ENCODE measurements at regions not wholly inside any gene's neighbourhood (a gene's known extent, or its start where the extent isn't known, plus 50 kb on each side); places are given as distances from the start of the nearest gene placed in this dataset.

DNA sequence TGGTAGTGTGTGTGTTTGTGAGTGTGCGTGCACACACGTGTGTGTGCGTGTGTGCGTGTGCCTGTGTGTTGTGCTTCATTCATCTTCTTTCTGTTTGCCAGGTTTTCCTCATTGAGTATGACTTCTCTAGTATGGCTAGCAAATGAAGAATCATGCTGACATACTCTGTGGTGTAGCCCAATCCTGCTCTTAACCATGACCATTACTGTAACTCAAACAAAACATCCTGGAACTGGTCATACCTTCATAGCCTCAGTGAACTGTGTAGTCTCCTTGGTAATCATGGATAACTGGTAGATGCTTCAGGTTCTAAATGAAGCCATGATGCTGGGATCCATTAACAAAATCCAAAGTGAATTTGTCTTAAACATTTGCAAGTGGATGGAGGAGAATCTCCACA lies 1117.7 kb downstream of the BCL11B start:
- H3K27ac ChIP-seq: no peak overlapping the region
- TF ChIP-seq, protein P1, sequence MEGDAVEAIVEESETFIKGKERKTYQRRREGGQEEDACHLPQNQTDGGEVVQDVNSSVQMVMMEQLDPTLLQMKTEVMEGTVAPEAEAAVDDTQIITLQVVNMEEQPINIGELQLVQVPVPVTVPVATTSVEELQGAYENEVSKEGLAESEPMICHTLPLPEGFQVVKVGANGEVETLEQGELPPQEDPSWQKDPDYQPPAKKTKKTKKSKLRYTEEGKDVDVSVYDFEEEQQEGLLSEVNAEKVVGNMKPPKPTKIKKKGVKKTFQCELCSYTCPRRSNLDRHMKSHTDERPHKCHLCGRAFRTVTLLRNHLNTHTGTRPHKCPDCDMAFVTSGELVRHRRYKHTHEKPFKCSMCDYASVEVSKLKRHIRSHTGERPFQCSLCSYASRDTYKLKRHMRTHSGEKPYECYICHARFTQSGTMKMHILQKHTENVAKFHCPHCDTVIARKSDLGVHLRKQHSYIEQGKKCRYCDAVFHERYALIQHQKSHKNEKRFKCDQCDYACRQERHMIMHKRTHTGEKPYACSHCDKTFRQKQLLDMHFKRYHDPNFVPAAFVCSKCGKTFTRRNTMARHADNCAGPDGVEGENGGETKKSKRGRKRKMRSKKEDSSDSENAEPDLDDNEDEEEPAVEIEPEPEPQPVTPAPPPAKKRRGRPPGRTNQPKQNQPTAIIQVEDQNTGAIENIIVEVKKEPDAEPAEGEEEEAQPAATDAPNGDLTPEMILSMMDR (conservative IDR thresholded peaks at IDR 0.05): no peak

DNA sequence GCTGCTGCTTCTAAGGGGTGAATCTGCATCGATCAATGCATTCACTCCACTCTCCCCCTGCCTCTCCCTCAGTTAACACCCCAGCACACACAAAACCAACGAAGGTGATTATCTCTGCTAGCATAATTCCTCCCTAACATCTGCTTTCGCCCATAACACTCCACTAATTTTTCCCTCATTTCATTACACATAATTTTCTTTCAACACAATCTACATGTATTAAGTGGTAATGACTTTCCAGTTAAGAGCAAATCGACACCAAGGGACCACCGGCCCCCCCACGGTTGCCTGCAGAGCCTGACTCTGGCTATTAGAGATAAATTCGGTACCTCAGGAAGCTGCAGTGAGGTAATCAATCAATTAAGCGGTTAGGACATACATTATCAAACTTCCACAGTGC lies 1115.6 kb downstream of the BCL11B start:
- H3K27ac ChIP-seq: no peak overlapping the region

DNA sequence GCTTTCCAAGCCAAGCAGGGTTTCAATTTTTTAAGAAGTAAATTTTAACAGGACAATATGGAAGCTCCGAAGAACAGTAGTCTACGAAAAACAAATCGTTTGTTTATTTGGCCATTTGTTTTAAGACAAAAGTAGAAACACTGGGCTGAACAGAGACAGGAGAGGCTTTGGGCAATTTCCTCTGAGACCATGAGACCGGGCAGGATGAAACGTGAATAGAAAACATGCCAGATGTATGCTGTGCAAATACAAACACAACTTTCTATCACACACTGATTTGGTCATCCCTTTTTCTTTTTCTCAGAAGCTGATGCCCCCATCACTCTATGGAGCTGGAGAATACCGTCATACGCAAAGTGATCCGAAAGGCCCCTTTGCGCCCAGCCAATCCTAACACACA lies 1111.1 kb downstream of the BCL11B start:
- TF ChIP-seq, protein P1 (conservative IDR thresholded peaks at IDR 0.05): no peak
- no peak overlapping the region for H3K27ac ChIP-seq

More for the DNA sequence above, 1115.6 kb downstream of the BCL11B start:
- TF ChIP-seq, protein P1 (conservative IDR thresholded peaks at IDR 0.05): no peak

DNA sequence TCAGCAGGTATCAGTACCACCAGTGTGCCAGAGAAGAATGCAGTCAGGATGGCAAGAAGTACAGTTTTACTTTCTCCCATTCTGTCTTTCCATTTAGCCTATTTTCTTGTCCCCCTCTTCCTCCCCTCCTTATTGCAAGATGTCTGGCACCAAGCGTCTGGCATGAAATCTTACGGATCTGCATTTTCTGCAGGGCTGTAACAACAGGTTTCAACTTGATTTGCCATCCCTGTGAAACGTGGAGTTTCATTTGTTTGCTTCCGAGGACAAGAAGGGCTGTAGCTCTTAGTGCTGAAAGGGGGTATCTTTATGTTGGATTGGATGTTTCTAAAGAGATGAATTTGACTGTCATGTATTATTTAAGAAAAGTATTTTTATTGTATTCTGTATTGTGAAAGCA lies 1110.6 kb downstream of the BCL11B start:
- TF ChIP-seq, protein P1 (conservative IDR thresholded peaks at IDR 0.05): no peak

DNA sequence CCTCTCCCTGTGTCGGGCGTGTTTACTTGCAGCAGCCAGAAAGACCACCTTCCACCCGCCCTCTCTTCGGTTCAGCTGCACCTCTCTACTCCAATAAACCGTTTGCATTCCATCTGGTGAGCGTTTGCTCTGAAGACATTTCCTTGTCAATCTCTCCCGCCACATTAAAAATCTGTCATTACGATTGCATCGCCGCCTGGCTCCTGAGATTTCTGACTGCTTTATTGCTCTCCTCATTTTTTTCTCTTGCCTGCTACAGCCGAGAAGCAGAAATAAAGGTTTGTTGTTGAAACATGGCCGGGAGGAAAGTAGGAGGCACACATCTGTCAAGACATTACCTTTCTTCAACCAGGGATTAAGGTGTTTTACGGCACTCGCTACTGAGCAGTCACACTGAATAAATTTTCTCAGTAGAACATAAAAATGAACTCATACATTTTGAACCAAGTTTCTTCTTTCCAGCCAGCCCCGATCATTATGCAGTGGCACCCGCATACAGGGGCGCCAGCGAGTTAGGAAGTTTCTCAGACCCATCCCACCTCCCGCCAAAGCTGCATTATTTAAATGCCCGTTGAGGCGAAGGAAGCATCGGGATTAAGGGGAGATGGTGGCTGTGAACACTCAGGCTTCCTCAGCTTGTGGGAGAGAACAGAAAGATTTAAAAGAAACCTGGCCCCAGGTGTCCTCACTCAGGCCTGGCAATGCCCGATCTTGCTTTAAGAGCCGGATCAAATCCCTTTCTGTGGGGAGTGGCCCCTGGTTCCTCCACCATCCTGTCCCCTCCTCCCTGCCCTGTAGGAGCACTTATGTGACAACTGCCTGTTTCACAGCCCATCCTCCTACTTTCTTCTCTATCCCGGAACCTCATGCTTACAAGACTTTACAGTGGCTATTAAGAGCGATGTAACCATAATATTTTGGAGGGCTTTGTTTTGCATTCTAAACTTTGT lies 1108.9 kb downstream of the BCL11B start:
- H3K27ac ChIP-seq: no peak overlapping the region
- TF ChIP-seq, protein P1 (conservative IDR thresholded peaks at IDR 0.05): no peak

More for the DNA sequence above, 1110.6 kb downstream of the BCL11B start:
- H3K27ac ChIP-seq: no peak overlapping the region

DNA sequence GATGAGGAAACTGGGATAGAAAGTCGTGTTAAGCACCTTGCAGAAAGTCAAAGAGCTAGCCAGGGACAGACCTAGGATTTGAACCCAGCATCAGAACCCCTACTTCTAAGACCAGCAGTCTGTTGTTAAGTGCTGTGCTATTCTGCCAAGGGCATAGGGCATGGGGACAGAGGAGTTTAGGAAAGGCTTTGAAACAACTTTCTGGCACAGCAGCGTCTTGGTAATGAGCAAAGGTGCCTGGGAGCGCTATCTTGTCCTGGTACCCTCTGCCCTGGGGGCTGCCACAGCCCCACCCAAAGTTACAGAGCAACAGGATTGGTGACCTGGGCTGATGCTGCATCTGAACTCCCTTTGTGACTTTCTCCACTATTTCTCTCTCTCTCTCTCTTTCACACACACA lies 1108.1 kb downstream of the BCL11B start:
- TF ChIP-seq, protein P1 (conservative IDR thresholded peaks at IDR 0.05): no peak
- H3K27ac ChIP-seq: no peak overlapping the region

DNA sequence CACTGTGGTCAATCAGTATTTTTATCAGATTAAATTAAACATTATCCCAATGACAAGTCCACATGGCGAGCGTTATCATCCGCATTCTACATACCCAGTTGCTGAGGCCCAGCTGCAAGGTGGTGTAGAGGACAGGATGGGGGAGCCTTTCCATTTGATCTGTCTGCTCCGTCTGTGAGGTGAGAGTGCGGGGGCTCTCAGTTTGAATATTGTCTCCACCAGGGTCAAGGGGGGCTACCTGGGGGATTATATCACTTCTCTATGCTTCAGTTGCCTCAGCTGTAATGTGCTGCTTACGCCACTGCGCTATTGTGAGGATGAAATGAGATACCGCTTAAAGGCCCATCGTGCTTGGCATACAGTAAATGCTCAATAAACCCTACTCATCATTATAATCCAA lies 1106.0 kb downstream of the BCL11B start:
- no peak overlapping the region for H3K27ac ChIP-seq
- TF ChIP-seq, protein P1 (conservative IDR thresholded peaks at IDR 0.05): no peak
